ENCODE measurements at regions not wholly inside any gene's neighbourhood (a gene's known extent, or its start where the extent isn't known, plus 50 kb on each side); places are given as distances from the start of the nearest gene placed in this dataset.

GRCh38 chr4:141575884-141576283 lies 60.5 kb upstream of the IL15 start:
- DNase-seq (ENCODE audit: insufficient read length, low spot score) (no peak), FAIRE-seq (no peak)

- no peak for DNase-seq (ENCODE audit: insufficient read length, low spot score)
- no peak for FAIRE-seq
Measured at GRCh38 chr4:141576585-141577110, 59.7 kb upstream of the IL15 start.

- FAIRE-seq (no peak), DNase-seq (ENCODE audit: insufficient read length, low spot score) (no peak)
Measured at GRCh38 chr4:141578451-141578850, 57.9 kb upstream of the IL15 start.

- no peak for FAIRE-seq
- no peak for DNase-seq (ENCODE audit: insufficient read length, low spot score)
Measured at GRCh38 chr4:141580523-141580922, 55.9 kb upstream of the IL15 start.
